ENCODE measurements at regions not wholly inside any gene's neighbourhood (a gene's known extent, or its start where the extent isn't known, plus 50 kb on each side); places are given as distances from the start of the nearest gene placed in this dataset.

DNA sequence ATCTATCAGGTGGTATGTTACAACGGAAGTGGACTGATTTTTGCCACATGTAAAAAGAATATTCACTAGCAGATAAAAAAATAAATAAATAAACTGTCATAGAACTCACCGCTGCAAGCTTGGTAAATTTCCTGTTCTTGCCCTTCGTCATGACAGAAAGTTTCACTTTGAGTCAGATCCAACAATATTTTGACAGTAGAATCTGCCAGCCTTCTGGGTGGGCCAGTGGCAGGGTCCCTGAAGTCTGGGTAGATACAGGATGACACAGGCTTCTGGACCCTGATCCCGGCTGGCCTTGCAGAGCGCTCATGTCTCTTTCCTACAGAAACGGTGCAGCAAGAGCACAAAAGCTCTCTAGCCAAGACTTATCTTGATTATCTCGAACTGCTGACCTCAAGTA, 97.8 kb upstream of the PMAIP1 start:
- H4K20me1 ChIP-seq (ENCODE audit: low read depth, low read length) = no peaks in the 10 kb centered on the region
- no peak overlapping the region for H3K27ac ChIP-seq (ENCODE audit: low read depth, low read length)
- no peak overlapping the region for H3K9ac ChIP-seq (ENCODE audit: low read length)
- H2AFZ ChIP-seq (ENCODE audit: low read depth, low read length, severe bottlenecking) = no peak overlapping the region
- no peaks in the 10 kb centered on the region for H3K79me2 ChIP-seq (ENCODE audit: insufficient read depth, low read length)
- no peaks in the 10 kb centered on the region for H3K9me2 ChIP-seq (replicated peaks; ENCODE audit: insufficient read depth, low read length)
- no peaks in the 10 kb centered on the region for H3F3A ChIP-seq (ENCODE audit: insufficient read depth)
- H3K36me3 ChIP-seq (ENCODE audit: low read length) = no peaks in the 10 kb centered on the region
- H3K4me3 ChIP-seq (ENCODE audit: insufficient read depth, low read length, poor library complexity, severe bottlenecking) = no peak overlapping the region
- no peaks in the 10 kb centered on the region for H3K9me3 ChIP-seq (ENCODE audit: insufficient read depth, low read length)
- no peak for TF ChIP-seq EZH2phosphoT487 (conservative IDR thresholded peaks at IDR 0.05; ENCODE audit: low read length)
- TF ChIP-seq, protein P1, sequence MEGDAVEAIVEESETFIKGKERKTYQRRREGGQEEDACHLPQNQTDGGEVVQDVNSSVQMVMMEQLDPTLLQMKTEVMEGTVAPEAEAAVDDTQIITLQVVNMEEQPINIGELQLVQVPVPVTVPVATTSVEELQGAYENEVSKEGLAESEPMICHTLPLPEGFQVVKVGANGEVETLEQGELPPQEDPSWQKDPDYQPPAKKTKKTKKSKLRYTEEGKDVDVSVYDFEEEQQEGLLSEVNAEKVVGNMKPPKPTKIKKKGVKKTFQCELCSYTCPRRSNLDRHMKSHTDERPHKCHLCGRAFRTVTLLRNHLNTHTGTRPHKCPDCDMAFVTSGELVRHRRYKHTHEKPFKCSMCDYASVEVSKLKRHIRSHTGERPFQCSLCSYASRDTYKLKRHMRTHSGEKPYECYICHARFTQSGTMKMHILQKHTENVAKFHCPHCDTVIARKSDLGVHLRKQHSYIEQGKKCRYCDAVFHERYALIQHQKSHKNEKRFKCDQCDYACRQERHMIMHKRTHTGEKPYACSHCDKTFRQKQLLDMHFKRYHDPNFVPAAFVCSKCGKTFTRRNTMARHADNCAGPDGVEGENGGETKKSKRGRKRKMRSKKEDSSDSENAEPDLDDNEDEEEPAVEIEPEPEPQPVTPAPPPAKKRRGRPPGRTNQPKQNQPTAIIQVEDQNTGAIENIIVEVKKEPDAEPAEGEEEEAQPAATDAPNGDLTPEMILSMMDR (IDR thresholded peaks at IDR 0.05; ENCODE audit: insufficient read depth, low read length, poor library complexity, severe bottlenecking) = no peak
- H3K27me3 ChIP-seq (ENCODE audit: low read length) = no peaks in the 10 kb centered on the region
- no peak overlapping the region for H3K4me2 ChIP-seq (ENCODE audit: low read depth, low read length, poor library complexity, severe bottlenecking)

DNA sequence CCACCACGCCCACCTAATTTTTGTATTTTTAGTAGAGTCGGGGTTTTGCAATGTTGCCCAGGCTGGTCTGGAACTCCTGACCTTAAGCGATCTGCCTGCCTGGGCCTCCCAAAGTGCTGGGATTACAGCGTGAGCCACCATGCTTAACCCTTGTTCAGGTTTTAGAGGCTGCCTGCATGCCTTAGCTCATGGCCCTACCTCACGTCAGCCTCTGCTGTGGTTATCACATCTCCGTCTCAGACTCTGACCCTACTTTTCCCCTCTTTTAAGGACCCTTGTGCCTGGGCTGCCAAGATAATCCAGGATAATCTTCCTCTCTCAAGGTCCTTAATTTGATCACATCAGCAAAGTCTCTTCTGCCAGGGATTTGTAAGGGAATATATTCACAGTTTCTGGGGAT, 98.2 kb upstream of the PMAIP1 start:
- no peaks in the 10 kb centered on the region for H3K9me2 ChIP-seq (replicated peaks; ENCODE audit: insufficient read depth, low read length)
- H3K27me3 ChIP-seq (ENCODE audit: low read length) = no peaks in the 10 kb centered on the region
- no peak overlapping the region for H3K4me2 ChIP-seq (ENCODE audit: low read depth, low read length, poor library complexity, severe bottlenecking)
- no peaks in the 10 kb centered on the region for H3K79me2 ChIP-seq (ENCODE audit: insufficient read depth, low read length)
- no peak overlapping the region for H3K9ac ChIP-seq (ENCODE audit: low read length)
- H3K27ac ChIP-seq (ENCODE audit: low read depth, low read length) = no peak overlapping the region
- no peaks in the 10 kb centered on the region for H3K36me3 ChIP-seq (ENCODE audit: low read length)
- TF ChIP-seq EZH2phosphoT487 (conservative IDR thresholded peaks at IDR 0.05; ENCODE audit: low read length) = no peak
- no peaks in the 10 kb centered on the region for H3F3A ChIP-seq (ENCODE audit: insufficient read depth)
- H3K4me3 ChIP-seq (ENCODE audit: insufficient read depth, low read length, poor library complexity, severe bottlenecking) = no peak overlapping the region
- H2AFZ ChIP-seq (ENCODE audit: low read depth, low read length, severe bottlenecking) = no peak overlapping the region
- no peaks in the 10 kb centered on the region for H4K20me1 ChIP-seq (ENCODE audit: low read depth, low read length)
- no peaks in the 10 kb centered on the region for H3K9me3 ChIP-seq (ENCODE audit: insufficient read depth, low read length)

DNA sequence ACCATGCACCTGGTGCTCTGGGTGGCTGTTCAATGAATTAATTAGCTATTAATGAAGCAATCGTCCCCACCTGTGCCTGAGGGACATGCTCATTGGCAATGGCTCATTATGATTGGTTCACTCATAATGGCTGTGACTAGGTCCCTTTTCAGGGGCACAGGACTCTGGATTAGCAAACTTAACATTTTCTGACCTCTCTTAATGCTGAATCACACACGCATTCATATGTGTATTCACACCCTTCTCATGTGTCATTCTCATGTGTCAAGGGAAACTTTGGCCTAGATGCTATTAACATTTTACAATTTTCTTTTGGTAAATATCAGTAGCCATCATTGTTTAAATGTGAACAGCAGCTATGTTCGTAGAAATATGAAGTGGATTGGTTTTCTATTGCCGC, 98.9 kb upstream of the PMAIP1 start:
- TF ChIP-seq EZH2phosphoT487 (conservative IDR thresholded peaks at IDR 0.05; ENCODE audit: low read length) = no peak
- TF ChIP-seq, protein P1 (IDR thresholded peaks at IDR 0.05; ENCODE audit: insufficient read depth, low read length, poor library complexity, severe bottlenecking) = no peak
- Histone ChIP-seq H3K9me3 (ENCODE audit: insufficient read depth, low read length) (no peaks in the 10 kb centered on the region), H3K4me2 (ENCODE audit: low read depth, low read length, poor library complexity, severe bottlenecking) (no peak overlapping the region), H3K9me2 (replicated peaks; ENCODE audit: insufficient read depth, low read length) (no peaks in the 10 kb centered on the region), H3K27me3 (ENCODE audit: low read length) (no peaks in the 10 kb centered on the region), H3K4me3 (ENCODE audit: insufficient read depth, low read length, poor library complexity, severe bottlenecking) (no peak overlapping the region), H3F3A (ENCODE audit: insufficient read depth) (no peaks in the 10 kb centered on the region), H3K36me3 (ENCODE audit: low read length) (no peaks in the 10 kb centered on the region), H4K20me1 (ENCODE audit: low read depth, low read length) (no peaks in the 10 kb centered on the region), H3K9ac (ENCODE audit: low read length) (no peak overlapping the region), H2AFZ (ENCODE audit: low read depth, low read length, severe bottlenecking) (no peak overlapping the region), H3K27ac (ENCODE audit: low read depth, low read length) (no peak overlapping the region), H3K79me2 (ENCODE audit: insufficient read depth, low read length) (no peaks in the 10 kb centered on the region)

GRCh38 chr18:59799383-59800015, 100.3 kb upstream of the PMAIP1 start:
- H3K9me2 ChIP-seq (replicated peaks; ENCODE audit: insufficient read depth, low read length) = no peaks in the 10 kb centered on the region
- no peaks in the 10 kb centered on the region for H3K79me2 ChIP-seq (ENCODE audit: insufficient read depth, low read length)
- H3K27ac ChIP-seq (ENCODE audit: low read depth, low read length) = no peak overlapping the region
- no peak for TF ChIP-seq EZH2phosphoT487 (conservative IDR thresholded peaks at IDR 0.05; ENCODE audit: low read length)
- TF ChIP-seq, protein P1 (IDR thresholded peaks at IDR 0.05; ENCODE audit: insufficient read depth, low read length, poor library complexity, severe bottlenecking) = no peak
- H3K27me3 ChIP-seq (ENCODE audit: low read length) = no peaks in the 10 kb centered on the region
- no peak overlapping the region for H3K9ac ChIP-seq (ENCODE audit: low read length)
- H2AFZ ChIP-seq (ENCODE audit: low read depth, low read length, severe bottlenecking) = no peak overlapping the region
- H3K4me2 ChIP-seq (ENCODE audit: low read depth, low read length, poor library complexity, severe bottlenecking) = no peak overlapping the region
- H3K36me3 ChIP-seq (ENCODE audit: low read length) = no peaks in the 10 kb centered on the region
- H3K4me3 ChIP-seq (ENCODE audit: insufficient read depth, low read length, poor library complexity, severe bottlenecking) = no peak overlapping the region
- H4K20me1 ChIP-seq (ENCODE audit: low read depth, low read length) = no peaks in the 10 kb centered on the region
- no peaks in the 10 kb centered on the region for H3K9me3 ChIP-seq (ENCODE audit: insufficient read depth, low read length)
- no peaks in the 10 kb centered on the region for H3F3A ChIP-seq (ENCODE audit: insufficient read depth)
